ENCODE measurements at regions not wholly inside any gene's neighbourhood (a gene's known extent, or its start where the extent isn't known, plus 50 kb on each side); places are given as distances from the start of the nearest gene placed in this dataset.

DNA sequence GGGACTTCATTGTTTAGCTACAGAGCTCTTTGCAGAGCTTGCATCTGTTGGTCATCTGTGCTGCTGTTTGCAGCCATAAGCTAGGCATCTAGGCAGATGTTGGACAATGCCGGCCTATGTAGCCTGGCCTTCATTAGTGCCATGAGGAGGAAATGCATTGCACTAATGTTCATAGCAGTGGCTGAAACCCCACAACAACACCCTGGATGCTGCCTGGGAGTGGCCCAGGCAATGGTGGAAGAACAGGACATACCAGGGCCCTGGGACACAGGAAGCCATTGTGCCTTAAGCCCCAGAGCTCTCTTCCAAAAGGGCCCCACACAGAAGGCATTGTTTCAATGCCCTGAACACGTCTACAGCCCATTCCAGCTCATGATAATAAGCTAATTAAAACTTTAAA is 131.5 kb upstream of the LYZL1 start:
- Mint-ChIP-seq H3K36me3 (no peaks in the 10 kb centered on the region), H3K4me1 (no peaks in the 10 kb centered on the region), H3K9me3 (no peaks in the 10 kb centered on the region), H3K27ac (no peak overlapping the region), H3K4me3 (no peak overlapping the region)
- DNase-seq (ENCODE audit: low spot score in 2 of 2) (no peak), ATAC-seq (no peak)

DNA sequence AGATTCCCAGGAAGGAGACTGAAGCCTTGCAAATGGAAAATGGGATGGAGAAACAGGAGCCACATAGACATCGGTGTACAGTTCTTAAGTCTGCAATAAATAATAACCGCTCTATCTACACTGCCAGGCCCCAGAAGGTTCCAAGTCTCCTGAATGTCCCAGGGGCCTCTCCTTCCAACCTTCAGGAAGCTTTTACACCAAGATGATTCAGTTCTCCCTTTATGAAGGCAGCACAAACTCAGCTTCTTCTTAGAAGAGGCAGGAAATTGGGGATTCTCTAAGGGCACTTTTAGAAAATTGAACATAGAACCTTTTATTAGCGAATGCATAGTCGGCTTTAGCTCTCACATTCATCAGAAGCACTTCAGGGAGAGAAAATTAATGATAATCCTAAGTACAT is 130.8 kb upstream of the LYZL1 start:
- no peak for DNase-seq (ENCODE audit: low spot score in 2 of 2)
- Mint-ChIP-seq H3K4me3 (no peak overlapping the region), H3K36me3 (no peaks in the 10 kb centered on the region), H3K4me1 (no peaks in the 10 kb centered on the region), H3K27ac (no peak overlapping the region), H3K9me3 (no peaks in the 10 kb centered on the region)
- no peak for ATAC-seq

- Mint-ChIP-seq H3K4me3 (no peak overlapping the region), H3K4me1 (no peaks in the 10 kb centered on the region)
Observed at GRCh38 chr10:29160150-29160617, 128.7 kb upstream of the LYZL1 start.

DNA sequence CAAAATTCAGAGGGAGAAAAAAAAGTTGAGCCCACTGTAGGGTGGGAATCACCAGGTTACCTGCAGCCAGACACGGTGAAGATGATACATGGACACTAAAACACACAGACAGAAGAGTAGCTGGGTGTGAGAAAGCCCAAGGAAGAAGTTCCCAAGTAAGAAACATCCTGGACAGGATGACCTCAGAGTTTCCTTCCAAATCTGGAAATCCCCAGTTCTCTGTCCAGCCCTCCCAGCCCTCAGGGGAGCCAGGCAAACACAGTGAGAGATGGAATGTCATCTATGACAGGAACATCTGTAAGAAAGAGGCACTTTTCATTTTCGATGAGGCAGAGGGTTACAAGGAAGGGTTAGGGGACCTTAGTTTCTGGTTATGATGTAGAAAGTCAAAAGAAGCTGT is 125.1 kb upstream of the LYZL1 start:
- H3K27ac Mint-ChIP-seq = no peak overlapping the region
- DNase-seq (ENCODE audit: low spot score in 2 of 2) (no peak), ATAC-seq (no peak)
- H3K4me1 Mint-ChIP-seq = no peaks in the 10 kb centered on the region
- H3K36me3 Mint-ChIP-seq = no peaks in the 10 kb centered on the region
- H3K9me3 Mint-ChIP-seq = peaks cover 3% of the 10 kb centered on the region
- H3K4me3 Mint-ChIP-seq = no peak overlapping the region

More at GRCh38 chr10:29160150-29160617, 128.7 kb upstream of the LYZL1 start:
- Mint-ChIP-seq H3K9me3 (peaks cover 3% of the 10 kb centered on the region), H3K27ac (no peak overlapping the region), H3K36me3 (no peaks in the 10 kb centered on the region)
- ATAC-seq (no peak), DNase-seq (ENCODE audit: low spot score in 2 of 2) (no peak)

DNA sequence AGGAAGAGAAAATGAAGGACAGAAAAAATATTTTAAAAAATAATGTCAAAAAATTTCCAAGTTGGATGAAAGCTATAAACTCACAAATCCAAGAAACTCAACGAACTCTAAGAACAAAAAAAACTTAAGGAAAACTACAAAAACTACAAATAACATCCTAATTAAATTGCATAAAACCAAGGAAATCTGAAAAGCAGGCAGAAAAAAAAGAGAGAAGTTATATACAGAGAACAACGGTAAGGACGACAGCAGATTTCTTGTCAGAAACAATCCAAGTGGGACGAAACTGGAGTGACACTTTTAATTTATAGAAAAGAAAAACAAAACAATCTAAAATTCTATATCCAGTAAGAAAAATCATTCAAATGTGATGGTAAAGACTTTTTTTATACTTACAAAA is 122.2 kb upstream of the LYZL1 start:
- Mint-ChIP-seq H3K4me1 (no peaks in the 10 kb centered on the region), H3K4me3 (no peak overlapping the region), H3K9me3 (peaks cover 10% of the 10 kb centered on the region), H3K36me3 (no peaks in the 10 kb centered on the region), H3K27ac (no peak overlapping the region)
- ATAC-seq (no peak), DNase-seq (ENCODE audit: low spot score in 2 of 2) (no peak)

- Mint-ChIP-seq H3K4me3 (no peak overlapping the region), H3K27ac (no peak overlapping the region), H3K4me1 (no peaks in the 10 kb centered on the region), H3K36me3 (no peaks in the 10 kb centered on the region), H3K9me3 (peaks cover 10% of the 10 kb centered on the region)
- no peak for DNase-seq (ENCODE audit: low spot score in 2 of 2)
- ATAC-seq = no peak
Observed at GRCh38 chr10:29169021-29169420, 119.8 kb upstream of the LYZL1 start.

DNA sequence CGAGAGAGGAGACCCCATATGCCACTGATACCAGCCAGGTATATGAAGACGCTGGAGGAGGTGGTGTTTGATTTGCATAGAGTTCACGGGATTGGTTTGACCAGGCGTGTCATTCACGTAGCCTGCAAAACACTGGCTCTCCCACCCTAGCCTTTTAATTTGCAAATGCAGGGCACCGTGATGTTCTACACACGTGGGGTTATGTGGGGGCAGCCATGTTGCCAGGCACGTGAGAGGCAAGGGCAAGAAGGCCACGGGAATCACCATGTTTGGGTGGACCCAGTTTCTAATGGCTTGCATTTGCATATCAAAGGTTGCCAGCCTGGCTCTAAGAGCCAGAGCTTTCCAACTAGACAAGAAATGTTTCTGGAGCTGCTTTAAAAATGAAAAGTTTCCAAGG is 117.2 kb upstream of the LYZL1 start:
- no peaks in the 10 kb centered on the region for H3K4me1 Mint-ChIP-seq
- H3K4me3 Mint-ChIP-seq = no peak overlapping the region
- DNase-seq (ENCODE audit: low spot score in 2 of 2) (no peak), ATAC-seq (no peak)
- H3K9me3 Mint-ChIP-seq = peaks cover 7% of the 10 kb centered on the region
- H3K36me3 Mint-ChIP-seq = no peaks in the 10 kb centered on the region
- H3K27ac Mint-ChIP-seq = no peak overlapping the region

DNA sequence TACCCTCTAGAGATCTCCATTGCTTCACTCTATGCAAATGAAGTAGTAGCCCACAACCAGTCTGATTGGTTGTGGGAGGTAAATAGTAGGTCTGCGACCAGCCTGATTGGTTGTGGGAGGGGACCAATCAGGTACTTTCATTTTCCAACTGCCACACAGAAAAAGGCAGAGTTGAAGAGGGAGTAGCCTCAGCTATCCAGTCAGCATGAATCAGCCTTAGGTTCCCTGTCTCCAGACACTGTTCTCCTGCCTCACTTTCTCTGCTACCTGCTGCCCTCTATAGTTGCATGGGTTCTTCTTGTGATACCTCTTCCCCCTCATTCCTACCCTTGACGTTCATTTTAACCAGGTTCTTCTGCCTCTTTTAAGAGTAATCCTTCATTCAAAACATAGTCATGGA is 114.5 kb upstream of the LYZL1 start:
- DNase-seq (ENCODE audit: low spot score in 2 of 2) (no peak), ATAC-seq (no peak)
- H3K36me3 Mint-ChIP-seq = no peaks in the 10 kb centered on the region
- peaks cover 7% of the 10 kb centered on the region for H3K9me3 Mint-ChIP-seq
- H3K4me1 Mint-ChIP-seq = no peaks in the 10 kb centered on the region
- no peak overlapping the region for H3K4me3 Mint-ChIP-seq
- no peak overlapping the region for H3K27ac Mint-ChIP-seq

DNA sequence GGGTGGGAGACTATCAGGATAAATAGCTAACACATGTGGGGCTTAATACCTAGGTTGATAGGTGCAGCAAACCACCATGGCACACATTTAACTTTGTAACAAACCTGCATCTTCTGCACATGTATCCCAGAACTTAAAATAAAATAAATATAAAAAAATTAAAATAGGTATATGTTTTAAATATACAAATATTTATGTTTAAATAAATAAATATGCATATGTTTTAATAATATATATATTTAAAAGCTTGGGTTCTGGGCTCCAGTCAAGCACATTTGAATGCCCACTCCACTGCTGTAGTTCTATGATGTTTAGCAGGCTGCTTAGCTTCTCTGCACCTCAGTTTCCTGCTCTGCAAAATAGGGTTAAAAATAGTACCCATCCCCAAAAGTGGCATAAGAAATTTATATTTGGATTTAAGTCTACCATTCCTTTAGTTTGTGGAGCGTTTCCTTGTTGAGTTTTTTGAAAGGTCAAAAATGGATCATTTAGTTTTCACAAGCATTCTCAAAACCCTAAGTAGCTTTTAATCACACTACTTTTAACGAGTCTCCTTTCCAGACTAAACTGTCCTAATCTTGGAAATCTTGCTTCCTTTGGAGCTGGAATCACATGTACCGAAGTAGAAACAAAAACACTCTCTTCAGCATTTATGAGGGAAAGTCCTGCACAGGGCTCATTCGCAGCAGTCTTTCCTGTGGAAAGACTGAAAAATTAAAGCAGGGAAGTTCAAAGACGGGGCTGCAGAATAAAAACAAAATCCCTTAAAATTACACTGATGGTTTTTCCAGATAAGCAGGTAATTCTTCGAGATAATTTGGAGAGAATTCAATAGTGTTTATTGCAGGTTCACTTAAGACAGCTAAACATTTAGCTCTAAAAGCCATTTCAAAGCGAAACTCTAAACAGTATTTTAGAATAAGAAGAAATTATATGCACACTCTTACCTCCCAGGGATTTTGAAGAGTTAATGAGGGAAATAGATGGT is 111.7 kb upstream of the LYZL1 start:
- Mint-ChIP-seq H3K4me1 (no peaks in the 10 kb centered on the region), H3K36me3 (no peaks in the 10 kb centered on the region), H3K4me3 (no peak overlapping the region), H3K9me3 (no peaks in the 10 kb centered on the region), H3K27ac (no peak overlapping the region)
- DNase-seq (ENCODE audit: low spot score in 2 of 2) = no peak
- no peak for ATAC-seq

GRCh38 chr10:29181936-29182335 is 106.9 kb upstream of the LYZL1 start:
- no peak for DNase-seq (ENCODE audit: low spot score in 2 of 2)
- H3K27ac Mint-ChIP-seq = no peak overlapping the region
- ATAC-seq = no peak
- H3K36me3 Mint-ChIP-seq = no peaks in the 10 kb centered on the region
- no peaks in the 10 kb centered on the region for H3K4me1 Mint-ChIP-seq
- no peak overlapping the region for H3K4me3 Mint-ChIP-seq
- H3K9me3 Mint-ChIP-seq = no peaks in the 10 kb centered on the region

DNA sequence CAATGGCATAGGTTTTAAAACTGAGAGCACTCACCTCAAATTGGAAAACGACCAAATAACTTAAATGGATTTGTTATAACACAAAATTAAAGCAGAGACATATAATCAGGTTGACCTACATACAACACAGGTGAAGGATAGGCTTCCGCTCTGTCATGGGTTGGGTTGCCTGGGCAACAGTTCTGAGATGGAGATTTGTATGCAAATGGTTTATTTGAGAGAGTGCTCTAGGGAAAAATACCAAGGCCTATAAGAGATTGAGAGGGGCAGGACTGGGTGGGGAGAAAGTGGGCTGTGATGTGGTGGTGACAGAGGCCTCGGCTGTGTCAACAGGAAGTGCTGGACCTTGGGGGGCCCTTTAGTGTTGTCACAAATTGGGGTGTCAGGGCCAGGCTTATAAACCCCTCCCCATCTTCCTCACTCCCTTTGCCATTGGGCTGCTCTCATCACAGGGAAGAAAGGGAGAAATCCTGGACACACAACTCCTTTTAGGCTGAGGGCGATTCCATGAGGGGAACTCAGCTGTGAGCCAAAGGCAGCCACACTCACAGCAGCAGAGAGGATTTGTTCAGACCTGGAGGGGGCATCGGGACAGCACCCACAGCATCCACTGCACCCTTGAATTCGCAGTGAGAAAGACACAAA is 105.4 kb upstream of the LYZL1 start:
- Mint-ChIP-seq H3K4me3 (no peak overlapping the region), H3K36me3 (no peaks in the 10 kb centered on the region), H3K4me1 (no peaks in the 10 kb centered on the region), H3K9me3 (no peaks in the 10 kb centered on the region), H3K27ac (no peak overlapping the region)
- ATAC-seq (no peak), DNase-seq (ENCODE audit: low spot score in 2 of 2) (no peak)

GRCh38 chr10:29184205-29185000 is 104.5 kb upstream of the LYZL1 start:
- no peaks in the 10 kb centered on the region for H3K36me3 Mint-ChIP-seq
- H3K27ac Mint-ChIP-seq = no peak overlapping the region
- ATAC-seq (no peak), DNase-seq (ENCODE audit: low spot score in 2 of 2) (no peak)
- H3K9me3 Mint-ChIP-seq = no peaks in the 10 kb centered on the region
- H3K4me3 Mint-ChIP-seq = no peak overlapping the region
- no peaks in the 10 kb centered on the region for H3K4me1 Mint-ChIP-seq

DNA sequence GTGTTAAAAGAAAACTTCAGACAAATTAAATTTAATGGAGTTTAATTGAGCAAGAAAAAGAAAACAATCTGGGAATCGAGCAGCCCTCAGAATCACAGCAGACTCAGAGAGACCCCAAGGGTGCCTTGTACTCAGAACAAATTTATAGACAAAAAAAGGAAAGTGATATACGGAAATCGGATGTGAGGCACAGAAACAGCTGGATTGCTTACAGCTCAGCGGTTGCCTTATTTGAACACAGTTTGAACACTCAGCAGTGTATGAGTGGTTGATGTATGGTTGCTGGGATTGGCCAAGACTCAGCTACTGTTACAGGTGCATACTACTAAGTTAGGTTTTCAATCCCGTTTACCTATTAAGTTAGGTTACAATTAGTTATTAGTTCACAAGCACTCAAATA is 103.8 kb upstream of the LYZL1 start:
- no peak for ATAC-seq
- H3K27ac Mint-ChIP-seq = no peak overlapping the region

DNA sequence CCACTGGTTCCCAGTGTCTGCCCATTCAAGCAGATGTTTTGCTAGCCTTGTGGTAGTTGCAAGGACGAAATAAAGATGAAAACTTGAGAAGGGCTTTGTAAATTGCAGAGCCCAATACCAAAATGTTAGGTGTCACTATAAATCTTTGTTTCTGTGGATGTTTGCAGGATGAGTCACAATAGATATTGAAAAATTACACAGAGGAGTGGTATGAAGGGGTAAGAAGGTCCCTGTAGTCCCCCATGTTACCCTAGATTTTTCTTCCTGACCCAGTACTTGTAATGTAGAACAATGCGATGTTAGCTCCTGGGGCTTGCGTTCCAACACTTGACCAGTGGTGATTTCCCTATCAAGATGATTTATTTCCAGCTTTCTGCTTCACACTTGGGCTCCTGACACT is 102.6 kb upstream of the LYZL1 start:
- ATAC-seq (no peak), DNase-seq (ENCODE audit: low spot score in 2 of 2) (no peak)
- H3K9me3 Mint-ChIP-seq = no peaks in the 10 kb centered on the region
- H3K4me1 Mint-ChIP-seq = no peaks in the 10 kb centered on the region
- H3K27ac Mint-ChIP-seq = no peak overlapping the region
- no peaks in the 10 kb centered on the region for H3K36me3 Mint-ChIP-seq
- H3K4me3 Mint-ChIP-seq = no peak overlapping the region

More for the DNA sequence above, 103.8 kb upstream of the LYZL1 start:
- Mint-ChIP-seq H3K4me3 (no peak overlapping the region), H3K9me3 (no peaks in the 10 kb centered on the region), H3K36me3 (no peaks in the 10 kb centered on the region), H3K4me1 (no peaks in the 10 kb centered on the region)
- no peak for DNase-seq (ENCODE audit: low spot score in 2 of 2)

- Mint-ChIP-seq H3K36me3 (no peaks in the 10 kb centered on the region), H3K4me1 (no peaks in the 10 kb centered on the region), H3K9me3 (no peaks in the 10 kb centered on the region), H3K4me3 (no peak overlapping the region), H3K27ac (no peak overlapping the region)
- DNase-seq (ENCODE audit: low spot score in 2 of 2) = no peak
- no peak for ATAC-seq
Observed at GRCh38 chr10:29189256-29189655, 99.6 kb upstream of the LYZL1 start.

Measured in stimulated activated effector memory CD8-positive, alpha-beta T cell treated with anti-CD3 and anti-CD28 coated beads, Interleukin-12 subunit alpha, Interleukin-12 subunit beta, amount 100 ng/mL, for 72 hours (primary cell).